Fibroblast of lung (primary cell): ENCODE measurements at regions not wholly inside any gene's neighbourhood (a gene's known extent, or its start where the extent isn't known, plus 50 kb on each side); places are given as distances from the start of the nearest gene placed in this dataset.

Source experiments
- CTCF ChIP-seq, 2 donors: IDR thresholded peaks in 1 of 2; conservative IDR thresholded peaks in 1 of 2; 1 replicate in 1 of 2; 2 replicates in 1 of 2; pipeline ENCODE4 v1.5.1; 2011 to 2012; ENCODE audit warnings: low read length in 2 of 2, control low read depth in 1 of 2, inconsistent platforms in 1 of 2, low read depth in 1 of 2, mild to moderate bottlenecking in 1 of 2
- EZH2 ChIP-seq: IDR thresholded peaks from 2 replicates; pipeline ENCODE4 v1.5.1; 2012; ENCODE audit warnings: low read length, control low read depth, mild to moderate bottlenecking; ENCODE audit errors: missing control alignments

GRCh38 chr9:22693156-22693555 is 246.5 kb downstream of the DMRTA1 start:
- no peak for TF ChIP-seq CTCF (conservative IDR thresholded peaks at IDR 0.05 in 1 of 2, IDR thresholded peaks at IDR 0.05 in 1 of 2; ENCODE audit: low read depth in 1 of 2, low read length in 2 of 2)
- no peak for TF ChIP-seq EZH2
